Endothelial cell of umbilical vein (primary cell): ENCODE measurements at regions not wholly inside any gene's neighbourhood (a gene's known extent, or its start where the extent isn't known, plus 50 kb on each side); places are given as distances from the start of the nearest gene placed in this dataset.

Source experiments
- BruUV-seq: library from RNA; stranded (reverse); fragments of 400-500 nt; replicated peaks from 2 replicates; lab custom pipeline; 2021; lab: Mats Ljungman, UMichigan
- CTCF ChIA-PET: fragments of 300-600, 350-600 bp; sonication (Branson Sonifier 250); formaldehyde crosslinking; loops from one replicate; lab custom pipeline; 2021; ENCODE audit warnings: antibody characterized with exemption, inconsistent platforms; lab: Charles Lee
- POLR2A ChIA-PET: fragments of 300-600, 350-600 bp; sonication (Branson Sonifier 250); formaldehyde crosslinking; loops from one replicate; lab custom pipeline; 2021; ENCODE audit warnings: antibody characterized with exemption, inconsistent platforms; lab: Charles Lee
- DNase-seq: peaks from one replicate; pipeline ENCODE4 v3.0.0-alpha.2; 2011; ENCODE audit warnings: low read depth, low spot score
- FAIRE-seq: peaks from 2 replicates; lab custom pipeline; 2011; peaks lifted over from hg19 to GRCh38; lab: Jason Lieb, UNC
- H2AFZ ChIP-seq: 2 replicates; pipeline ENCODE4 v1.6.0; 2012; ENCODE audit warnings: low read depth, low read length, control low read depth, inconsistent platforms
- H3K27ac ChIP-seq: 2 replicates; pipeline ENCODE4 v1.5.1; 2011; ENCODE audit warnings: low read depth, mild to moderate bottlenecking, control low read depth, low read length, moderate library complexity; ENCODE audit not compliant: insufficient read depth
- H3K27me3 ChIP-seq, 2 experiments: 2 replicates each; pipeline versions ENCODE4 v1.6.0 to v1.6.1; 2011; ENCODE audit warnings: low read length in 2 of 2, mixed read lengths in 1 of 2; ENCODE audit not compliant: control insufficient read depth in 2 of 2, insufficient read depth in 2 of 2
- H3K36me3 ChIP-seq, 2 experiments: 2 replicates in 1 of 2; 3 replicates in 1 of 2; pipeline ENCODE4 v1.5.1; 2011; ENCODE audit warnings: low read length in 2 of 2, mild to moderate bottlenecking in 1 of 2, moderate library complexity in 1 of 2; ENCODE audit not compliant: control insufficient read depth in 2 of 2, insufficient read depth in 2 of 2; ENCODE audit errors: extremely low read depth in 1 of 2
- H3K4me1 ChIP-seq: 3 replicates; pipeline ENCODE4 v1.5.1; 2011; ENCODE audit warnings: mild to moderate bottlenecking, low read length; ENCODE audit not compliant: control insufficient read depth, insufficient read depth; ENCODE audit errors: extremely low read depth
- H3K4me2 ChIP-seq: 2 replicates; pipeline ENCODE4 v1.6.1; 2011; ENCODE audit warnings: low read length, control low read depth, mixed read lengths; ENCODE audit not compliant: insufficient read depth
- H3K4me3 ChIP-seq, 3 experiments: fragments of 200-600 bp in 1 of 3; sonication (generic), shearing (Covaris generic) in 1 of 3; replicated peaks in 1 of 3; 2 replicates each; pipeline ENCODE4 v1.5.1; 2011 to 2016; ENCODE audit warnings: control low read depth in 3 of 3, low read length in 3 of 3, mild to moderate bottlenecking in 2 of 3, inconsistent platforms in 1 of 3, low read depth in 1 of 3, moderate library complexity in 1 of 3; ENCODE audit not compliant: insufficient read depth in 1 of 3
- H3K79me2 ChIP-seq: 2 replicates; pipeline ENCODE4 v1.6.0; 2012; ENCODE audit warnings: low read length, inconsistent platforms; ENCODE audit not compliant: control insufficient read depth, insufficient read depth
- H3K9ac ChIP-seq: replicated peaks from 2 replicates; pipeline ENCODE3; 2011; ENCODE audit warnings: low read length, control low read depth; ENCODE audit not compliant: insufficient read depth; ENCODE audit errors: extremely low read depth
- H3K9me1 ChIP-seq: replicated peaks from 3 replicates; pipeline ENCODE4 v1.6.0; 2011; ENCODE audit warnings: mild to moderate bottlenecking, low read length; ENCODE audit not compliant: control insufficient read depth, insufficient read depth; ENCODE audit errors: extremely low read depth
- H3K9me3 ChIP-seq: replicated peaks from 2 replicates; pipeline ENCODE4 v1.5.1; 2012; ENCODE audit warnings: low read length, inconsistent platforms; ENCODE audit not compliant: control insufficient read depth, insufficient read depth
- H4K20me1 ChIP-seq: replicated peaks from 2 replicates; pipeline ENCODE3; 2011; ENCODE audit warnings: mild to moderate bottlenecking, low read length; ENCODE audit not compliant: control insufficient read depth, insufficient read depth; ENCODE audit errors: extremely low read depth
- FOS ChIP-seq: IDR thresholded peaks from 2 replicates; pipeline ENCODE4 v1.6.1; 2011; ENCODE audit warnings: mild to moderate bottlenecking, low read length, moderate library complexity, borderline replicate concordance; ENCODE audit not compliant: insufficient read depth
- GATA2 ChIP-seq: IDR thresholded peaks from 2 replicates; pipeline ENCODE4 v1.7.0; 2011; ENCODE audit warnings: low read depth, mild to moderate bottlenecking, moderate library complexity, mixed read lengths, low read length; ENCODE audit not compliant: insufficient read length, insufficient read depth
- MYC ChIP-seq: IDR thresholded peaks from one replicate; pipeline ENCODE4 v1.6.1; 2011; ENCODE audit warnings: mild to moderate bottlenecking, low read depth, low read length
- POLR2A ChIP-seq: IDR thresholded peaks from 2 replicates; pipeline ENCODE4 v1.6.1; 2012; ENCODE audit warnings: low read depth, mild to moderate bottlenecking, control low read depth, low read length
- dilution Hi-C: fragments of 300-500 bp; cut with MboI; formaldehyde crosslinking; loops from one replicate; pipeline ENCODE4 v1.15.0; 2019; ENCODE audit warnings: low sequenced_read_pairs; ENCODE audit not compliant: extremely low pct_ligation_motif_present
- intact Hi-C: fragments of 100-400 bp; cut with micrococcal nuclease; formaldehyde crosslinking; loops from one replicate; pipeline ENCODE4 v1.10.0; 2022
- TF ChIP-seq, protein P1 (sequence below), 2 donors: IDR thresholded peaks; 1 replicate in 1 of 2; 2 replicates in 1 of 2; pipeline ENCODE4 v1.5.1; 2011; ENCODE audit warnings: low read length in 2 of 2, mild to moderate bottlenecking in 2 of 2, moderate library complexity in 2 of 2, control low read depth in 1 of 2, inconsistent platforms in 1 of 2, low read depth in 1 of 2; ENCODE audit not compliant: insufficient read depth in 1 of 2; ENCODE audit errors: extremely low read depth in 1 of 2
- TF ChIP-seq, protein P2 (sequence below): IDR thresholded peaks from 2 replicates; pipeline ENCODE4 v1.6.1; 2011; ENCODE audit not compliant: insufficient read depth, insufficient read length

DNA sequence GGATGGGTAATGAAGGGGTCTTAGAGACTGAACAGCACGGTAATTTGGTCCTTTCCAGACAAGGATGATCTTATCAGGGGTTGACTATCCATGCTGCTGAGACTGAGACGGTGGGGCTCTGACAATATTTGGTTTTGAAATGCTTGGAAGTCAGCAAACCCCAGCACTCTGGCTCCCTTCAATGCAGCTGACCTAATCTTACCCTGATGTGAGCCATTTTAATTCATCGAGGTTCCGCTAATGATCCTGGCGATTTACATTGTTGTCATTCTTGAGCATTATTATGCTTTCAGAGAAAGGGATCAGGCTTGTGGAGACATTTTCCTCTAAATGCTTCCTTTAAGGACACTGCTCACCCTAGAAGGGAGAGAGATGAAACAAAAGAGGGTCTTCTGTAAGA is 114.6 kb upstream of the BMPER start:
- TF ChIP-seq, protein P1, sequence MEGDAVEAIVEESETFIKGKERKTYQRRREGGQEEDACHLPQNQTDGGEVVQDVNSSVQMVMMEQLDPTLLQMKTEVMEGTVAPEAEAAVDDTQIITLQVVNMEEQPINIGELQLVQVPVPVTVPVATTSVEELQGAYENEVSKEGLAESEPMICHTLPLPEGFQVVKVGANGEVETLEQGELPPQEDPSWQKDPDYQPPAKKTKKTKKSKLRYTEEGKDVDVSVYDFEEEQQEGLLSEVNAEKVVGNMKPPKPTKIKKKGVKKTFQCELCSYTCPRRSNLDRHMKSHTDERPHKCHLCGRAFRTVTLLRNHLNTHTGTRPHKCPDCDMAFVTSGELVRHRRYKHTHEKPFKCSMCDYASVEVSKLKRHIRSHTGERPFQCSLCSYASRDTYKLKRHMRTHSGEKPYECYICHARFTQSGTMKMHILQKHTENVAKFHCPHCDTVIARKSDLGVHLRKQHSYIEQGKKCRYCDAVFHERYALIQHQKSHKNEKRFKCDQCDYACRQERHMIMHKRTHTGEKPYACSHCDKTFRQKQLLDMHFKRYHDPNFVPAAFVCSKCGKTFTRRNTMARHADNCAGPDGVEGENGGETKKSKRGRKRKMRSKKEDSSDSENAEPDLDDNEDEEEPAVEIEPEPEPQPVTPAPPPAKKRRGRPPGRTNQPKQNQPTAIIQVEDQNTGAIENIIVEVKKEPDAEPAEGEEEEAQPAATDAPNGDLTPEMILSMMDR (IDR thresholded peaks at IDR 0.05; ENCODE audit: extremely low read depth in 1 of 2, insufficient read depth in 1 of 2, low read depth in 1 of 2, low read length in 2 of 2): no peak
- TF ChIP-seq FOS (no peak), POLR2A (no peak), GATA2 (no peak)
- TF ChIP-seq, protein P2, sequence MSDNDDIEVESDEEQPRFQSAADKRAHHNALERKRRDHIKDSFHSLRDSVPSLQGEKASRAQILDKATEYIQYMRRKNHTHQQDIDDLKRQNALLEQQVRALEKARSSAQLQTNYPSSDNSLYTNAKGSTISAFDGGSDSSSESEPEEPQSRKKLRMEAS: no peak
- peaks cover 7% of the 10 kb centered on the region for H3K4me1 ChIP-seq
- CTCF ChIA-PET: no interaction called here
- dilution Hi-C loops: no loop called here
- no TSS peak for BruUV-seq
- no peak overlapping the region for H3K4me2 ChIP-seq
- no peaks in the 10 kb centered on the region for H3K9me1 ChIP-seq
- no peak overlapping the region for H3K4me3 ChIP-seq
- H3K36me3 ChIP-seq: no peaks in the 10 kb centered on the region
- no peak overlapping the region for H3K27ac ChIP-seq
- FAIRE-seq (no peak), DNase-seq (no peak)
- H3K27me3 ChIP-seq: no peaks in the 10 kb centered on the region
- no peak overlapping the region for H3K9ac ChIP-seq
- H2AFZ ChIP-seq: no peak overlapping the region
- no peaks in the 10 kb centered on the region for H4K20me1 ChIP-seq
- no peaks in the 10 kb centered on the region for H3K9me3 ChIP-seq
- intact Hi-C loops: no loop called here
- POLR2A ChIA-PET: no interaction called here
- H3K79me2 ChIP-seq: no peaks in the 10 kb centered on the region

- H3K36me3 ChIP-seq: no peaks in the 10 kb centered on the region
- no peak overlapping the region for H2AFZ ChIP-seq
- H3K4me3 ChIP-seq: no peak overlapping the region
- no peak overlapping the region for H3K4me2 ChIP-seq
- no peaks in the 10 kb centered on the region for H3K9me1 ChIP-seq
- CTCF ChIA-PET: no interaction called here
- dilution Hi-C loops: no loop called here
- POLR2A ChIA-PET: no interaction called here
- DNase-seq (no peak), FAIRE-seq (no peak)
- H3K27ac ChIP-seq: no peak overlapping the region
- H3K9me3 ChIP-seq: no peaks in the 10 kb centered on the region
- peaks cover 7% of the 10 kb centered on the region for H3K4me1 ChIP-seq
- H3K27me3 ChIP-seq: no peaks in the 10 kb centered on the region
- TF ChIP-seq, protein P2: no peak
- no peak for TF ChIP-seq MYC
- no TSS peak for BruUV-seq
- no peaks in the 10 kb centered on the region for H3K79me2 ChIP-seq
- no peaks in the 10 kb centered on the region for H4K20me1 ChIP-seq
- intact Hi-C loops: no loop called here
- H3K9ac ChIP-seq: no peak overlapping the region
These were observed 113.3 kb upstream of the BMPER start for GRCh38 chr7:33792041-33792440.
